IPS-18c (cell line): ENCODE measurements at regions not wholly inside any gene's neighbourhood (a gene's known extent, or its start where the extent isn't known, plus 50 kb on each side); places are given as distances from the start of the nearest gene placed in this dataset.

Source experiments
- H3K4me3 ChIP-seq: 2 replicates; pipeline ENCODE4 v1.7.0; 2013; ENCODE audit warnings: low read depth, mild to moderate bottlenecking, low read length, moderate library complexity; ENCODE audit not compliant: insufficient read depth
- H3K9me3 ChIP-seq: one replicate; pipeline ENCODE4 v1.6.1; 2013; ENCODE audit warnings: mild to moderate bottlenecking, low read length, moderate library complexity; ENCODE audit not compliant: control insufficient read depth, insufficient read depth

GRCh38 chr5:12248831-12249230, 344.6 kb upstream of the CTNND2 start:
- H3K4me3 ChIP-seq, result no peak overlapping the region
- no peaks in the 10 kb centered on the region for H3K9me3 ChIP-seq

GRCh38 chr5:12246036-12246435, 341.8 kb upstream of the CTNND2 start:
- H3K9me3 ChIP-seq, result no peaks in the 10 kb centered on the region

GRCh38 chr5:12245429-12245828, 341.2 kb upstream of the CTNND2 start:
- Histone ChIP-seq H3K4me3 (no peak overlapping the region), H3K9me3 (no peaks in the 10 kb centered on the region)

More at GRCh38 chr5:12246036-12246435, 341.8 kb upstream of the CTNND2 start:
- no peak overlapping the region for H3K4me3 ChIP-seq

GRCh38 chr5:12242950-12243888, 339.0 kb upstream of the CTNND2 start:
- Histone ChIP-seq H3K9me3 (no peaks in the 10 kb centered on the region), H3K4me3 (no peak overlapping the region)

GRCh38 chr5:12237837-12238575, 333.8 kb upstream of the CTNND2 start:
- H3K4me3 ChIP-seq, result no peak overlapping the region

GRCh38 chr5:12230659-12231058, 326.4 kb upstream of the CTNND2 start:
- Histone ChIP-seq H3K9me3 (no peaks in the 10 kb centered on the region), H3K4me3 (no peak overlapping the region)

More at GRCh38 chr5:12237837-12238575, 333.8 kb upstream of the CTNND2 start:
- no peaks in the 10 kb centered on the region for H3K9me3 ChIP-seq

GRCh38 chr5:12217039-12217438, 312.8 kb upstream of the CTNND2 start:
- H3K4me3 ChIP-seq, result no peak overlapping the region
- H3K9me3 ChIP-seq, result no peaks in the 10 kb centered on the region

GRCh38 chr5:12214267-12215015, 310.2 kb upstream of the CTNND2 start:
- Histone ChIP-seq H3K4me3 (no peak overlapping the region), H3K9me3 (no peaks in the 10 kb centered on the region)

GRCh38 chr5:12208366-12209100, 304.3 kb upstream of the CTNND2 start:
- Histone ChIP-seq H3K9me3 (no peaks in the 10 kb centered on the region), H3K4me3 (no peak overlapping the region)

GRCh38 chr5:12204761-12205160, 300.5 kb upstream of the CTNND2 start:
- H3K4me3 ChIP-seq, result no peak overlapping the region
- H3K9me3 ChIP-seq, result no peaks in the 10 kb centered on the region

GRCh38 chr5:12193536-12193935, 289.3 kb upstream of the CTNND2 start:
- Histone ChIP-seq H3K4me3 (no peak overlapping the region), H3K9me3 (no peaks in the 10 kb centered on the region)

GRCh38 chr5:12183003-12183402, 278.8 kb upstream of the CTNND2 start:
- Histone ChIP-seq H3K9me3 (no peaks in the 10 kb centered on the region), H3K4me3 (no peak overlapping the region)

GRCh38 chr5:12177851-12178250, 273.6 kb upstream of the CTNND2 start:
- no peak overlapping the region for H3K4me3 ChIP-seq
- H3K9me3 ChIP-seq, result no peaks in the 10 kb centered on the region

- no peaks in the 10 kb centered on the region for H3K9me3 ChIP-seq
- no peak overlapping the region for H3K4me3 ChIP-seq
Observed at GRCh38 chr5:12177225-12177624, 273.0 kb upstream of the CTNND2 start.

- Histone ChIP-seq H3K4me3 (no peak overlapping the region), H3K9me3 (no peaks in the 10 kb centered on the region)
Observed at GRCh38 chr5:12175914-12176585, 271.8 kb upstream of the CTNND2 start.

GRCh38 chr5:12174734-12175133, 270.5 kb upstream of the CTNND2 start:
- H3K4me3 ChIP-seq, result no peak overlapping the region

More at GRCh38 chr5:12174734-12175133, 270.5 kb upstream of the CTNND2 start:
- no peaks in the 10 kb centered on the region for H3K9me3 ChIP-seq
